GM11168 (cell line): ENCODE measurements at regions not wholly inside any gene's neighbourhood (a gene's known extent, or its start where the extent isn't known, plus 50 kb on each side); places are given as distances from the start of the nearest gene placed in this dataset.
"Not testable (repeated sequence)": the region's sequence is repeated elsewhere in the genome, so short reads cannot be mapped to it uniquely, and the experiment has no call there.

Source experiments
- in situ Hi-C: fragments of 300-500 bp; cut with MboI; formaldehyde crosslinking; loops from one replicate; pipeline ENCODE4 v1.12.0; 2022; ENCODE audit warnings: low sequenced_read_pairs; ENCODE audit not compliant: unreplicated experiment

GRCh38 chr3:174336784-174337183, 522.4 kb upstream of the NAALADL2 start:
- in situ Hi-C loops, result no loop called here

- in situ Hi-C loops, result no loop called here
Measured at GRCh38 chr3:174337227-174337626, 521.9 kb upstream of the NAALADL2 start.

GRCh38 chr3:174340624-174341587, 518.2 kb upstream of the NAALADL2 start:
- in situ Hi-C loops, result no loop called here

GRCh38 chr3:174342171-174342570, 517.0 kb upstream of the NAALADL2 start:
- in situ Hi-C loops, result no loop called here

GRCh38 chr3:174342941-174343501, 516.1 kb upstream of the NAALADL2 start:
- in situ Hi-C loops, result no loop called here

- in situ Hi-C loops, result no loop called here
Measured at GRCh38 chr3:174346141-174346540, 513.0 kb upstream of the NAALADL2 start.

GRCh38 chr3:174346571-174346970, 512.6 kb upstream of the NAALADL2 start:
- in situ Hi-C loops, result no loop called here

- in situ Hi-C loops, result no loop called here
Measured at GRCh38 chr3:174347474-174348138, 511.5 kb upstream of the NAALADL2 start.

GRCh38 chr3:174352227-174352626, 506.9 kb upstream of the NAALADL2 start:
- in situ Hi-C loops, result no loop called here

- in situ Hi-C loops, result no loop called here
Measured at GRCh38 chr3:174355505-174355904, 503.6 kb upstream of the NAALADL2 start.

GRCh38 chr3:174356596-174356995, 502.5 kb upstream of the NAALADL2 start:
- in situ Hi-C loops, result no loop called here

- in situ Hi-C loops, result no loop called here
Measured at GRCh38 chr3:174358252-174358651, 500.9 kb upstream of the NAALADL2 start.

GRCh38 chr3:174362556-174362955, 496.6 kb upstream of the NAALADL2 start:
- in situ Hi-C loops, result no loop called here

- in situ Hi-C loops, result no loop called here
Measured at GRCh38 chr3:174363256-174363655, 495.9 kb upstream of the NAALADL2 start.

- in situ Hi-C loops, result no loop called here
Measured at GRCh38 chr3:174365796-174366195, 493.3 kb upstream of the NAALADL2 start.

- in situ Hi-C loops, result not testable (repeated sequence)
Measured at GRCh38 chr3:174366904-174367303, 492.2 kb upstream of the NAALADL2 start.

GRCh38 chr3:174376346-174376745, 482.8 kb upstream of the NAALADL2 start:
- in situ Hi-C loops, result no loop called here

GRCh38 chr3:174377096-174377495, 482.0 kb upstream of the NAALADL2 start:
- in situ Hi-C loops, result no loop called here

GRCh38 chr3:174377684-174378083, 481.4 kb upstream of the NAALADL2 start:
- in situ Hi-C loops, result no loop called here

GRCh38 chr3:174382878-174383277, 476.3 kb upstream of the NAALADL2 start:
- in situ Hi-C loops, result no loop called here

GRCh38 chr3:174387736-174388135, 471.4 kb upstream of the NAALADL2 start:
- in situ Hi-C loops, result no loop called here
